Endothelial cell of umbilical vein (primary cell): ENCODE measurements at regions not wholly inside any gene's neighbourhood (a gene's known extent, or its start where the extent isn't known, plus 50 kb on each side); places are given as distances from the start of the nearest gene placed in this dataset.

Source experiments
- POLR2A ChIP-seq: IDR thresholded peaks from 2 replicates; pipeline ENCODE4 v1.6.1; 2012; ENCODE audit warnings: low read depth, mild to moderate bottlenecking, control low read depth, low read length
- POLR2AphosphoS5 ChIP-seq: IDR thresholded peaks from 2 replicates; pipeline ENCODE4 v1.6.1; 2012; ENCODE audit warnings: low read depth, mild to moderate bottlenecking, control low read depth, low read length, moderate library complexity; ENCODE audit not compliant: insufficient read depth
- TF ChIP-seq, protein P1 (sequence below), 2 donors: IDR thresholded peaks; 1 replicate in 1 of 2; 2 replicates in 1 of 2; pipeline ENCODE4 v1.5.1; 2011; ENCODE audit warnings: low read length in 2 of 2, mild to moderate bottlenecking in 2 of 2, moderate library complexity in 2 of 2, control low read depth in 1 of 2, inconsistent platforms in 1 of 2, low read depth in 1 of 2; ENCODE audit not compliant: insufficient read depth in 1 of 2; ENCODE audit errors: extremely low read depth in 1 of 2

DNA sequence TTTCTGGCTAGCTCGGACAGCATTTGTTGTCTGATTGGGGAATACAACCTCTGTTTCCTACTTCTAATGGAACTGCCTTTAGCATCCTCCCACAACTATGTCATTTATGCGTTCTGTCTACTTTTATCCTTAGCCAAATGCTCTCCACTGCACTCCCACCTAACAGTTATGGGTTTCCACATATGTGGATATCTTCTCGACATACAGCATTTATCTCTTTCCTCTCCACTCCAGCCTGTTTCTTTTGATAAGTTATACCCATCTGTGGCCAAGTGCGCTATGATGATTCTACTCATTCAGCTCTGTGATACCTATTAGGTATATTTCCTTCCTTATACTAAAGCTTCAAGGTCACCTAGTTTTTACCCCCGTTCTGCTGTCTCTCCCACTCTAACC is 122.2 kb upstream of the NAP1L1 start:
- TF ChIP-seq POLR2A (no peak), POLR2AphosphoS5 (no peak)
- TF ChIP-seq, protein P1, sequence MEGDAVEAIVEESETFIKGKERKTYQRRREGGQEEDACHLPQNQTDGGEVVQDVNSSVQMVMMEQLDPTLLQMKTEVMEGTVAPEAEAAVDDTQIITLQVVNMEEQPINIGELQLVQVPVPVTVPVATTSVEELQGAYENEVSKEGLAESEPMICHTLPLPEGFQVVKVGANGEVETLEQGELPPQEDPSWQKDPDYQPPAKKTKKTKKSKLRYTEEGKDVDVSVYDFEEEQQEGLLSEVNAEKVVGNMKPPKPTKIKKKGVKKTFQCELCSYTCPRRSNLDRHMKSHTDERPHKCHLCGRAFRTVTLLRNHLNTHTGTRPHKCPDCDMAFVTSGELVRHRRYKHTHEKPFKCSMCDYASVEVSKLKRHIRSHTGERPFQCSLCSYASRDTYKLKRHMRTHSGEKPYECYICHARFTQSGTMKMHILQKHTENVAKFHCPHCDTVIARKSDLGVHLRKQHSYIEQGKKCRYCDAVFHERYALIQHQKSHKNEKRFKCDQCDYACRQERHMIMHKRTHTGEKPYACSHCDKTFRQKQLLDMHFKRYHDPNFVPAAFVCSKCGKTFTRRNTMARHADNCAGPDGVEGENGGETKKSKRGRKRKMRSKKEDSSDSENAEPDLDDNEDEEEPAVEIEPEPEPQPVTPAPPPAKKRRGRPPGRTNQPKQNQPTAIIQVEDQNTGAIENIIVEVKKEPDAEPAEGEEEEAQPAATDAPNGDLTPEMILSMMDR (IDR thresholded peaks at IDR 0.05; ENCODE audit: extremely low read depth in 1 of 2, insufficient read depth in 1 of 2, low read depth in 1 of 2, low read length in 2 of 2), result no peak
